CD4-positive, alpha-beta T cell treated with Interleukin-12 subunit alpha and Interleukin-12 subunit beta, for 1 hour (primary cell): ENCODE measurements at regions not wholly inside any gene's neighbourhood (a gene's known extent, or its start where the extent isn't known, plus 50 kb on each side); places are given as distances from the start of the nearest gene placed in this dataset.
"Not testable (repeated sequence)": the region's sequence is repeated elsewhere in the genome, so short reads cannot be mapped to it uniquely, and the experiment has no call there.

Source experiments
- DNase-seq: peaks from one replicate; pipeline ENCODE4 v3.0.0-alpha.2; 2020

GRCh38 chr9:71504636-71505035 lies 263.7 kb downstream of the CEMIP2 start:
- no peak for DNase-seq

GRCh38 chr9:71498691-71499090 lies 269.6 kb downstream of the CEMIP2 start:
- DNase-seq = no peak

GRCh38 chr9:71490810-71491209 lies 277.5 kb downstream of the CEMIP2 start:
- no peak for DNase-seq

- no peak for DNase-seq
These were observed 281.3 kb downstream of the CEMIP2 start for GRCh38 chr9:71487061-71487460.

GRCh38 chr9:71485326-71485725 lies 283.0 kb downstream of the CEMIP2 start:
- no peak for DNase-seq

- no peak for DNase-seq
These were observed 284.9 kb downstream of the CEMIP2 start for GRCh38 chr9:71483436-71483835.

GRCh38 chr9:71479621-71480020 lies 288.7 kb downstream of the CEMIP2 start:
- DNase-seq = no peak

- DNase-seq = no peak
These were observed 295.9 kb downstream of the CEMIP2 start for GRCh38 chr9:71472400-71472799.

GRCh38 chr9:71465392-71465791 lies 302.9 kb downstream of the CEMIP2 start:
- no peak for DNase-seq

GRCh38 chr9:71459082-71459481 lies 309.2 kb downstream of the CEMIP2 start:
- no peak for DNase-seq

- peak; percentile 1 for DNase-seq
These were observed 321.6 kb downstream of the CEMIP2 start for GRCh38 chr9:71446473-71447411.

- no peak for DNase-seq
These were observed 322.2 kb downstream of the CEMIP2 start for GRCh38 chr9:71446106-71446472.

- DNase-seq = no peak
These were observed 321.5 kb upstream of the TRPM3 start for GRCh38 chr9:71442937-71443336.

- DNase-seq = no peak
These were observed 319.8 kb upstream of the TRPM3 start for GRCh38 chr9:71441266-71441665.

- DNase-seq = no peak
These were observed 310.5 kb upstream of the TRPM3 start for GRCh38 chr9:71431931-71432330.

GRCh38 chr9:71407341-71407740 lies 285.9 kb upstream of the TRPM3 start:
- DNase-seq = not testable (repeated sequence)

- DNase-seq = no peak
These were observed 281.7 kb upstream of the TRPM3 start for GRCh38 chr9:71403106-71403505.

GRCh38 chr9:71393005-71393404 lies 271.6 kb upstream of the TRPM3 start:
- no peak for DNase-seq

- no peak for DNase-seq
These were observed 262.9 kb upstream of the TRPM3 start for GRCh38 chr9:71384343-71384742.

GRCh38 chr9:71383308-71383940 lies 262.0 kb upstream of the TRPM3 start:
- no peak for DNase-seq

- DNase-seq = no peak
These were observed 246.7 kb upstream of the TRPM3 start for GRCh38 chr9:71368157-71368556.

- DNase-seq = no peak
These were observed 242.9 kb upstream of the TRPM3 start for GRCh38 chr9:71364186-71364955.

GRCh38 chr9:71363286-71363961 lies 242.0 kb upstream of the TRPM3 start:
- no peak for DNase-seq
